ENCODE measurements at regions not wholly inside any gene's neighbourhood (a gene's known extent, or its start where the extent isn't known, plus 50 kb on each side); places are given as distances from the start of the nearest gene placed in this dataset.

- no peak overlapping the region for H3K4me3 ChIP-seq (ENCODE audit: low read depth, low read length)
- no peak for TF ChIP-seq CTCF (IDR thresholded peaks at IDR 0.05; ENCODE audit: low read depth, low read length)
Measured at GRCh38 chr6:15763364-15763763, 100.5 kb upstream of the DTNBP1 start.

DNA sequence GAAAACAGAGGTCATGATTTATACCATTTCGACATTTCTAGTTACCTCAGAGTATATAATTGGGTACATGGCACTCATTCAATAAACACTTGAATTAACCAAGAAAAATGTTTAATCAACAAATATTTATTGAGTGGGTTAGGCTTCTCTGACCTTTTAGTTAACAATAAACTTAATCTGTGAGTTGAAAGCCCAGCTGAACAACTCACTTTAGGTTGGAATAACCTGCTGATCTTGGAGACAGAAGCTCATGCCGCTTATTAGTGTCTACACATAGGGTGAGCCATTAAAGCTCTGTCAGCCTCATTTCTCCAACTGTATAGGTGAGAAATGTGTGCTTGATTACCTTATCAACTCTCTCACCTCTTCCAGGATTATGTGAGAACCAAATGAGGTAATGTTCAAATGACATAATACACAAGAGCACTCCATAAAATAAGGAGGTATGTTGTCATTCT, 98.2 kb upstream of the DTNBP1 start:
- no peak for TF ChIP-seq CTCF (IDR thresholded peaks at IDR 0.05; ENCODE audit: low read depth, low read length)
- H3K4me3 ChIP-seq (ENCODE audit: low read depth, low read length): no peak overlapping the region

DNA sequence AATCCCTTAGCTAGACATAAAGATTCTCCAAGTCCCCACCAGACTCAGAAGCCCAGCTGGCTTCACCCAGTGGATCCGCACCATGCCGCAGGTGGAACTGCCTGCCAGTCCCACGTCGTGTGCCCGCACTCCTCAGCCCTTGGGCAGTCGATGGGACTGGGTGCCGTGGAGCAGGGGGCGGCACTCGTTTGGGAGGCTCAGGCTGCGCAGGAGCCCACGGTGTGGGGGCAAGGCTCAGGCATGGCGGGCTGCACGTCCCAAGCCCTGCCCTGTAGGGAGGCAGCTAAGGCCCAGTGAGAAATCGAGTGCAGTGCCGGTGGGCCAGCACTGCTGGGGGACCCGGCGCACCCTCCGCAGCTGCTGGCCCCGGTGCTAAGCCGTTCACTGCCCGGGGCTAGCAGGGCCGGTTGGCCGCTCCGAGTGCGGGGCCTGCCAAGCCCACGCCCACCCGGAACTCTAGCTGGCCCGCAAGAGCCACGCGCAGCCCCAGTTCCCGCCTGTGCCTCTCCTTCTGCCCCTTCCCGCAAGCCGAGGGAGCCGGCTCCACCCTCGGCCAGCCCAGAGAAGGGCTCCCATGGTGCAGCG, 95.9 kb upstream of the DTNBP1 start:
- H3K4me3 ChIP-seq (ENCODE audit: low read depth, low read length): no peak overlapping the region
- no peak for TF ChIP-seq CTCF (IDR thresholded peaks at IDR 0.05; ENCODE audit: low read depth, low read length)

DNA sequence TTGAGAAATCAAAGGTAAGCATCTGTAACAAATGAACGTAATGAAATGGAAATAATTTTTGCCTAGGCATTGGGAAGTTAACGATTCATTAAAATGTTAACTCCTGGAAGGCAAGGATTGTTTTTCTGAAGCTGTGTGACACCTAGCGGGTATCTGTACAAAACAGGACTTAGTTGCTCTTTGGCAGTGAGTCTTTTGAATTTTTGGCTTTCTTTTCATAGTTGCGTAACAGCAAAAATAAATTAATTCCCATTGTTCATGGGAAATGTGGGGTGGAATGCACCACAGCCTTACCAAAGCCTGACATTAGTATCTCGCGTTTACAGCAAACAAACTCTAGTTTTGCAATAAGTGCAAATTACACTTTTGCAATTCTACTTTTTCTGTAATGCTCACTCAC, 92.7 kb upstream of the DTNBP1 start:
- TF ChIP-seq CTCF (IDR thresholded peaks at IDR 0.05; ENCODE audit: low read depth, low read length): no peak

DNA sequence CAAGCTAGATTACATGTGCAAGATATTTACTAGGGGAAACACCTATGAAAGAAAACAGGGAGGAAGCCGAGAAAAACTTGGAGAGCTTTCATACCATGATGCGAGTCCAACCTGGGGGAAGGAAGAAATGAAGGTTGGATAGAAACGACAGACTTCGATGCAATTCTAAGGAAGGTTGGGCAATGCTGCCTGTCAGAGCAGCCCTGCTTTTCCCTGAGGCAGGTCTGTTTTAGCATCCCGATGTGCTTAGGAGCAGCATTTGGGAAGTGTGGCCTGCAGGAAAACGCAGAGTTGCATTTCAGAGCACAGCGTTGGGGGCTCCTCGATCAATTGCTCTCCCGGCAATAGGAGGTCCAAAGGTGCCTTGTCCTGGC, 91.9 kb upstream of the DTNBP1 start:
- TF ChIP-seq CTCF (IDR thresholded peaks at IDR 0.05; ENCODE audit: low read depth, low read length): no peak
- H3K4me3 ChIP-seq (ENCODE audit: low read depth, low read length): no peak overlapping the region

More for the DNA sequence above, 92.7 kb upstream of the DTNBP1 start:
- no peak overlapping the region for H3K4me3 ChIP-seq (ENCODE audit: low read depth, low read length)

- no peak for TF ChIP-seq CTCF (IDR thresholded peaks at IDR 0.05; ENCODE audit: low read depth, low read length)
- no peak overlapping the region for H3K4me3 ChIP-seq (ENCODE audit: low read depth, low read length)
Measured at GRCh38 chr6:15754035-15754705, 91.3 kb upstream of the DTNBP1 start.

GRCh38 chr6:15752820-15753219, 90.0 kb upstream of the DTNBP1 start:
- TF ChIP-seq CTCF (IDR thresholded peaks at IDR 0.05; ENCODE audit: low read depth, low read length): no peak

More at GRCh38 chr6:15752820-15753219, 90.0 kb upstream of the DTNBP1 start:
- no peak overlapping the region for H3K4me3 ChIP-seq (ENCODE audit: low read depth, low read length)

Data from WI38 (cell line).